ENCODE measurements at regions not wholly inside any gene's neighbourhood (a gene's known extent, or its start where the extent isn't known, plus 50 kb on each side); places are given as distances from the start of the nearest gene placed in this dataset.

DNA sequence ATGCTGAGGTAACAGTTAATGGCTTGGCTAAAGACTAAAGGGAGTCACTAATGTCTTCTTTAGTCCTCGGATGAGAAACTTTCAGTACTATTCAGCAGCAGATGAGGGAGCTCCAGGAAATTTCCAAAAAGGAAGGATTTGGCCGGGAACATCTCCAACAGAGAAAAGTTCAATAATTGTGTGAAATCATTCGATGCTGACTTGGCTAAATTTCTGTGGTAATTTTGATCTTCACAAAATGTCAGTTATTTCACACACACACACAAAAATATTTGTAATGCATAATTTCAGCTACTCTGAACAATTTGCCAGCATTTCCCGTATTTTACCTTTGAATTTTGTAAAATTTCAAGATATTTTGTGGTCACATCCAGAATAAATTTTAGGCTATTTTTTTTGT is 462.8 kb upstream of the MDFIC2 start:
- no peaks in the 10 kb centered on the region for H3K4me1 Mint-ChIP-seq (ENCODE audit: unreplicated experiment)
- TF ChIP-seq CTCF (conservative IDR thresholded peaks at IDR 0.05), result no peak
- DNase-seq (ENCODE audit: extremely low spot score, unreplicated experiment), result no peak
- H3K9me3 Mint-ChIP-seq, result peaks cover 14% of the 10 kb centered on the region
- no peaks in the 10 kb centered on the region for H3K27me3 Mint-ChIP-seq
- H3K27ac Mint-ChIP-seq, result no peak overlapping the region
- no peak overlapping the region for H3K4me3 Mint-ChIP-seq
- H3K36me3 Mint-ChIP-seq, result no peaks in the 10 kb centered on the region

DNA sequence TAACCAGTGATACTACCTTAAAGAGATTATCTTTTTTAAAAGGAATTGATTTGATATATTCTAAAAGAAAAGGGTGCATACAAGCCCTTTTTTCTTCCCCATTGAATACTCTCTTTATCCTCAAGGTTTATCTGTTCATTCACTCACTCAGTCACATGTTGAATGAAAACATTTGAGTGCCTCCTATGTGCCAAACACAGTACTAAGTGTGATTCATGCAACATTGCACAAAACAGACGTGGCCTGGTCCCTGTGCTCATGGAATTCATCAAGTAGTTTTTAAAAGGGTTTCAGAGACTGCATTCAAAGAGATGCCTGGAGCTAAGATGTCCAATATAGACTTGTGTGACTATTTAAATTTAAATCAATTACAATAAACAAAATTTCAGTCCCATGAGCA is 462.2 kb upstream of the MDFIC2 start:
- TF ChIP-seq CTCF (conservative IDR thresholded peaks at IDR 0.05), result no peak
- H3K9me3 Mint-ChIP-seq, result peaks cover 15% of the 10 kb centered on the region
- H3K36me3 Mint-ChIP-seq, result no peaks in the 10 kb centered on the region
- H3K27ac Mint-ChIP-seq, result no peak overlapping the region
- no peak for DNase-seq (ENCODE audit: extremely low spot score, unreplicated experiment)
- no peaks in the 10 kb centered on the region for H3K4me1 Mint-ChIP-seq (ENCODE audit: unreplicated experiment)
- no peak overlapping the region for H3K4me3 Mint-ChIP-seq
- H3K27me3 Mint-ChIP-seq, result no peaks in the 10 kb centered on the region

DNA sequence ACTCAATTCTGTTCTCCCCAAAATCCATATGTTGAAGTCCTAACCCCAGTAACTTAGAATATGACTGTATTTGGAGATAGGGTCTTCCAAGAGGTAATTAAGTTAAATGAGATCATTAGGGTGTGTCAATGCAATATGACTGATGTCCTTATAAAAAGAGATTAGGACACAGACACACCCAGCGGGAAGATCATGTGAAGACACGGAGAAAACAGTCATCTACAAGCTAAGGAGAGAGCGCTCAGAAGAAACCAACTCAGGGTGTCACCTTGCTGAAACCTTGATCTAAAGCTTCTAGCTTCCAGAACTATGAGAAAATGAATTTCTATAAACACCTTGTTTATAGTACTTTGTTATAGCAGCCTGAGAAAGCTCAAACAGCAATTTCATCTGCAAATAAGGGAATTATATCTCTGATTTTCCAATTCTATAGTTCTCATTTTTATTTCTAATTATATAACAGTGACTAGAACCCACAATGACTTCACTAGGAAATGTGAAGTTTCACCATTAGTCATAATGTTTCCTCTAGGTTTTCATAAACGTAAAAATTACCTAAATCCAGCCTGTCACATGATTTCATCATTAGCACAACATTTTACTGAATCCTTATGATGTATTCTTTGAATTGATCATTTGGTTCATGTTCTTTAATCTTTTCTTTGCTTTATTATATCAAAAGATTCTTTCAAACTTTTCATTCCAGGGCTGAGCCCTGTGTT is 459.1 kb upstream of the MDFIC2 start:
- Mint-ChIP-seq H3K9me3 (peaks cover 7% of the 10 kb centered on the region), H3K36me3 (no peaks in the 10 kb centered on the region), H3K4me3 (no peak overlapping the region), H3K27ac (no peak overlapping the region), H3K4me1 (ENCODE audit: unreplicated experiment) (no peaks in the 10 kb centered on the region), H3K27me3 (no peaks in the 10 kb centered on the region)
- no peak for DNase-seq (ENCODE audit: extremely low spot score, unreplicated experiment)
- TF ChIP-seq CTCF (conservative IDR thresholded peaks at IDR 0.05), result no peak

DNA sequence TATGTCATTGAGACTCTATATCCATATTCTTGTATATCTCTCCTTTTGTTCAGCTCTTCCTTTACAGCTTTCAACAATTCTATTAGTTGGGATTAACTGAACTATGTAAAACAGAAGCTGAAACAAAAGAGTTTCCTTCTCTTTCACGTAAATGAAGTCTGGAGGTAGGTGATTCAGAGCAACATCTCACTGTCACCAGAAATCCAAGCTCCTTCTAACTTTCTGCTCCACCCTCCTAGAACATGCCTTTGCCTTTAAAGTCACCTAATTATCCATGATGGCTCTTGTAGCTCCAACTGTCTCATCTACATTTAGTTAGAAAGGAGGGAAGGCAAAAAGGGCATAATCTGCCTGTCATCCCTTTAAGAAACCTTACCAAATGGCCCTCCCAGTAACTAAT is 458.2 kb upstream of the MDFIC2 start:
- DNase-seq (ENCODE audit: extremely low spot score, unreplicated experiment), result no peak
- Mint-ChIP-seq H3K4me3 (no peak overlapping the region), H3K9me3 (peaks cover 7% of the 10 kb centered on the region), H3K36me3 (no peaks in the 10 kb centered on the region), H3K27ac (no peak overlapping the region), H3K27me3 (no peaks in the 10 kb centered on the region), H3K4me1 (ENCODE audit: unreplicated experiment) (no peaks in the 10 kb centered on the region)
- no peak for TF ChIP-seq CTCF (conservative IDR thresholded peaks at IDR 0.05)

- no peak for TF ChIP-seq CTCF (conservative IDR thresholded peaks at IDR 0.05)
- no peak for DNase-seq (ENCODE audit: extremely low spot score, unreplicated experiment)
- Mint-ChIP-seq H3K27me3 (no peaks in the 10 kb centered on the region), H3K4me3 (no peak overlapping the region), H3K27ac (no peak overlapping the region), H3K36me3 (no peaks in the 10 kb centered on the region), H3K4me1 (ENCODE audit: unreplicated experiment) (no peaks in the 10 kb centered on the region), H3K9me3 (peaks cover 7% of the 10 kb centered on the region)
These were observed 453.9 kb upstream of the MDFIC2 start for GRCh38 chr3:70766301-70766700.

- no peaks in the 10 kb centered on the region for H3K36me3 Mint-ChIP-seq
- no peaks in the 10 kb centered on the region for H3K27me3 Mint-ChIP-seq
- DNase-seq (ENCODE audit: extremely low spot score, unreplicated experiment), result no peak
- H3K9me3 Mint-ChIP-seq, result no peaks in the 10 kb centered on the region
- H3K27ac Mint-ChIP-seq, result no peak overlapping the region
- H3K4me1 Mint-ChIP-seq (ENCODE audit: unreplicated experiment), result no peaks in the 10 kb centered on the region
- TF ChIP-seq CTCF (conservative IDR thresholded peaks at IDR 0.05), result no peak
- no peak overlapping the region for H3K4me3 Mint-ChIP-seq
These were observed 451.5 kb upstream of the MDFIC2 start for GRCh38 chr3:70763894-70764293.
